GM11168 (cell line): ENCODE measurements at regions not wholly inside any gene's neighbourhood (a gene's known extent, or its start where the extent isn't known, plus 50 kb on each side); places are given as distances from the start of the nearest gene placed in this dataset.

Experiments
- in situ Hi-C: fragments of 300-500 bp; cut with MboI; formaldehyde crosslinking; loops from one replicate; pipeline ENCODE4 v1.12.0; 2022; ENCODE audit warnings: low sequenced_read_pairs; ENCODE audit not compliant: unreplicated experiment

DNA sequence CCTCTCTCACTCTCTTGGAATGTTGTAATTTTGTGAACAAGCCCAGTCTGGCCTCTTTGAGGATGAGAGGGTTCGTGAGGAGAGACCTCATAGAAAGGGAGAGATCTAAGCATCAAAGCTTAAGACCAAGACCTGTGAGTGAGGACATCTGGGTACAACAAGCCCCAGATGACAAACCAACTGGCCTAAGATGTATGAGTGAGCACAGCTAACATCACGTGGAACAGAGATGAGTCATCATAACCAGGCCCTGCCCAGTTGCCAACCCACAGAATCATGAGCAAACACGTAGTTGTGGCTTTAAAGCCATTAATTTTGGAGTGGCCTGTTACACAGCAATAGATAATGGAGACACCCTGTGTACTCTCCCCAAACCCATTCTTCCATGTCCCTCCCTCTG is 439.1 kb upstream of the KIF2A start:
- in situ Hi-C loops = no loop called here

GRCh38 chr5:61869333-61869732 is 436.7 kb upstream of the KIF2A start:
- in situ Hi-C loops = no loop called here

DNA sequence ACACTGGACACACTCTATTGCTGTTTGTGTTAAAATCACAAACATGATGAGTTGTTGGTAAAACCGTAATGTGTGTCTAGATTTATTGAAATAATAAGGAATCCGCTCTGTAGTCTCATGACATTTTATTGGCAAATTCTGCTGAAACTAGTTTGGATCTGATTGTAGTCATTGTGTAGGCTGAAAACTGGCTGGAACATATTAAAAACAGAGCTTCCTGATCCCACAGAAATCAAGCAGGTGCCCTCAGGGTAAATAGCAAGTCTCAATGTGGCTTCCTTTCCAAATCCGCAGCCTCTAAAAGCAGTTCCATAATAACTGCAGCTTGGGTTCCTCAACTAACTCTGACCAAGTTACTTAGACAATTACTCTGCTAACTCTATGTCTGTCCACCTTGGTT is 427.5 kb upstream of the KIF2A start:
- in situ Hi-C loops = no loop called here

DNA sequence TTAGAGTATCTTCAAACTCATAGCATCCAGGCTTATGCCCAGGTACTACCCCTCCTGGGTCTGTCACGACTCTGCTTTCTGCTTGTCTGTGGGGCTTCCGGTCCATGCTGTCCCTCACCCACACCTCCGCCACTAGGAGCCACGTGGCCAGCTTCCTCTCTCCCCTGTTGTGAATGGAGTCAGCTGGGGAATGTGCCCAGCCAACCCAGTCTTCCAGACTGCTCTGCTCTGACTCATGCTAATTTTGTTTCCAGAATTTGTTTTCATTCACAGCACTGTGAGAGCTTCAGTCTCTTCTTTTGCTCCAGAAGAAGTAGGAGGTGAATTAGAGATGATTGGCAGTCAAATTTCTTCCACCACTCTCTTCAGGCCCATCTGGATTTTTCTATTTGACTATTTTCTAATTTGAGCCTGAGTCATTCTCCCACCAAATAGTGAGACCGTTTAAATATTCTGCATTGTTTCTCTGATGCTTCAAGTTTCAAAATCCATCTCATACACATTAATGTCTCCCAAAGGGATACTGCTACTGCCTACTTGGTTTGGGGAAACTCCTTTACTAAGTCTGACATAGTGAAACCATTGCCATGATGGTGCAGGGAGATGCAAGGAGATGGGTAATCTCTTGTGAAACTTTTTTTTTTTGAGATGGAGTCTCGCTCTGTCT is 424.1 kb upstream of the KIF2A start:
- in situ Hi-C loops = no loop called here

- in situ Hi-C loops = no loop called here
Observed at GRCh38 chr5:61882901-61883500, 423.0 kb upstream of the KIF2A start.

DNA sequence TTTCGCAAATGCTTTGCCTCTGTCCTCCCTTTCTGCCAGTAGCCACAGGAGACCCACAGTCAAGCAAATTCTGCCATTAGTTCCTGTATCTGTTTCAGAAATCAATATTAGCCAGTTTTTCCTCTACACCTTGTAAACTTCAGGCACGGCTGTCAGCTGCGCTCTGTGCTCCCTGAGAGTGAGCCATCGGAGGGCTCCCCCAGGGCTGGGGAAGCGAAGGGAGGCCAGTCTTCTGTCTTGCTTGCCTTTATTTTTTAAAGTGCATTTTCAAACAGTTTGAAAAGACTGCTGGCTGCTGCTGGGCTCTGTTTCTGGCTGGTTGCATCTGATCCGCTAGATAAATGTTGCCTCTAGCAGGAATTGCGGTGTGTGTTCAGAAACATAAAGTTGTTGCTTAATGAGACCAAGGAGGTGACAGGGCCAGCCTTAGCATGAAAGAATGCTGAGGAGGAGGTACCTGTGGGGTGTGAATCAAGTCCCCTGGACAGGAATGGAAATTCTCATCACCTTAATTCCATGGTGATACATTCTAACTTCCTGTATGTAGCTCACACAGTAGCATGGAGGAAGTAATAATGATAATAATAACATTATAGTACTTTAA is 421.7 kb upstream of the KIF2A start:
- in situ Hi-C loops = no loop called here

DNA sequence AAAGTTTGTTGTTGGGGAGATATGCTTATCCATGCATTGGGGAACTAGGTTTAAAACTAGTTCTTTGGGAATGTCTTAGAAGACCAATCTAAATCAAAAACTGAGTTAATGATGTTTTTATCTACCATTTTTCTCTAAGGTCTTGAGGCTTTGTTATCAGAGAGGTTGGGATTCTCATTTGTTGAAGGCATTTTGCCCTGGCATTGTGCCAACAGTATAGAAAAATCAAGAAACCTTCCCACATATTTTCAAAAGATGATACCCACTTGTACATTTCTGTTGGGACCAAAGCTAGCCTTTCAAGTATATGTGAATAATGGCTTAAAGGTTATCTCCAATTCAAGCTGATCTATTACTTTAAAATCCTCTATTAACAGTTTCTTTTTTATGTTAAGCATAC is 419.8 kb upstream of the KIF2A start:
- in situ Hi-C loops = no loop called here

GRCh38 chr5:61887271-61887670 is 418.7 kb upstream of the KIF2A start:
- in situ Hi-C loops = no loop called here

DNA sequence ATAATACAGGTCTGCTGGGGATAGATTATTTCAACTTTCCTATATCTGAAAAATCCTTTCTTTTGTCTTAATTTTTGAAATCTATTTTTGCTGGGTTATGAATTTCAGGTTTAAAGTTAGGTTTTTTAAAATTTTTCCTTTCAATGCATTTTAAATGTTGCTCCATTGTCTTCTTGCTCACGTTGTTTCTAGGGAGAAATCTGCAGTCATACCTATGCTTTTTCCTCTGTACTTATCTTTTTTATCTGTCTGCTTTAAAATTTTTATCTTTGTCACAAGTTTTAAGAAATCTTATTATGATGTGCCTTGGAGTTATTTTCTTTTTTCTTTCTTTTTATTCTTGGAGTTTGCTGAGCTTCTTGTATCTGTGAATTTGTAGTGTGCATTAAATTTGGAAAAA is 412.0 kb upstream of the KIF2A start:
- in situ Hi-C loops = no loop called here

DNA sequence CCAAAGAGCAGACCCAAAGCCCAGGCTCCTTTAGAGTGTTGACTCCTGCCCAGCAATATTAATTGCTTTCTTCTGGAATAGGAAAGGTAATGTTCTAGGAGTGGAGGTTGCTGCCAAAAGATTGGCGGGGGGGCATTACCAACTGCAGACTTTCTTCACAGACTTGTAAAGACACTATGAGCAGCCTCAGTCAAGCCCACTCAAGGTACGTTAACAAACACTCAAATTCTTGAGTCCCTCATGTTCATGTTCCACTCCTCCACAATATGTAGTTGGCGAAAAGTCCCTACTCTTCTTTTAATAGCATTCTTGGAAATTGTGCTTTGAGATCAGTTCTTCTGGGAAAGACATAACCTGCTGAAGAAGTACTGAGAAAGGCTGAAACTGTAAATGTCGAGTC is 409.2 kb upstream of the KIF2A start:
- in situ Hi-C loops = no loop called here

DNA sequence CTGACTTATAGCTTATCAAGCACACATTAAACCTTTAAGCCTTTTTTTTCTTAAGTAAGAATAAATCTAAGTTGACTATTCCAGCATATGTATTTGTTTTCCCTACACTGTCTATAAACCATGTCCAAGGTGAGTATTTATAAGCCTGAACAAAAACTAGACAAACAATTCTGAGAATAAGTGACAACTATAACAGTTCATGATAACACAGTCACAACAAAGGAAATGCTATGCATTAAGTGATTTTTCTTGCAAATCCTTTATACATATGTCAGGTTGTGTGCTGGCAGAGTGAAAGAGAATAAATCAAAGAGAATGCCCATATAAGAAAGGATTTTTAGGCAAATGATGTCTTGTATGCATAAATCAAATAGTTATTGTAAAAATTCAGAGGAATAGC is 408.8 kb upstream of the KIF2A start:
- in situ Hi-C loops = no loop called here

GRCh38 chr5:61901997-61902396 is 404.0 kb upstream of the KIF2A start:
- in situ Hi-C loops = no loop called here

DNA sequence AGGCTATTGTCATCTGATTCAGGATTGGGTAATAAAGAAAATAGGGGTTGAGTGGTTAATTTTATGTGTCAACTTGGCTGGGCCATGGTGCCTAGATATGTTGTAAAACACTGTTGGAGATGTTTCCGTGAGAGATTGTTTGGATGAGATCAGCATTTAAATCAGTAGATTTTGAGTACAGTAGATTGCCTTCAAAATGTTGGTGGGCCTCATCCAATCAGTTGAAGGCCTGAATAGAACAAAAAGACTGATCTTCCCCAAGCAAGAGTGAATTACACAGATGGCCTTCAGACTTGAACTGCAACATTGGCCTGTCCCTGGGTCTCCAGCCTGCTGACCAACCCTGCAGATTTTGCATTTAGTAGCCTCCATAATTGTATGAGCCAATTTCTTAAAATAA is 401.3 kb upstream of the KIF2A start:
- in situ Hi-C loops = no loop called here

DNA sequence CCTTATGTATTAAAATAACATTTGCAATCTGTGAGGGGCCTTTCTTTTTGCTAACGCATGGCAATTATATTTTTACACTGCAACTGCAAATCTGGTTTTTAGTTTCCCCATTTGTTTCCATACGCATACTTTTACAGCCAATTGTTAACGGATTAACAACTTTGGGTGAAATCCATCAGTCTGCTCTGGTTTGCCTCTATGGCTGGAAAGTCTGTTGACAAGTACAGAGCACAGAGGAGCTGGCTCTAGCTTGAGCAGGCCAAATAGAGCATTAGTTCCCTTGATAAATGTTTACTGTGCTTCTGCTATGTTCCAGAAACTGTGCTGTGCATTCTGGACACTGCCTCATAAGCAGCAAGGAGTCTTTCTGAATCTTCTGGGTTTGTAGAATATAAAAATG is 400.4 kb upstream of the KIF2A start:
- in situ Hi-C loops = no loop called here

DNA sequence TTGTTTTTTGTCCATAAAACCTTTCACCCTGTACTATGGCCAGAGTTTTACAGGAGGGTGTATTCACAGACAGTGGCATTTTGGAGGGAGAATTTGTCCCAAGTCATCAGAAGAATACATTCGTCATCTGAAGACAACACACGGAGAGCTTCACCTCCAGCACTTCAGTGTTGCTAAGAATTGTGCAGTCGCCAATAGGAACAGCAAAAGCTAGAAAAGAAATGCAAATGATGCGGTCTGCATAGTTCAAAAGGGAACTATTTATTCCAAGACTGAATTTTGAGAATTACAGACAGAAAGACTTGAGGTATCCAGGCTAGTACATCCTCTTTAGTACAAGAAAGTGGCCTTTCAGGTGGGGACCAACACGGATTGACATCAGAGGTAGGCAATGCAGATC is 399.2 kb upstream of the KIF2A start:
- in situ Hi-C loops = no loop called here

DNA sequence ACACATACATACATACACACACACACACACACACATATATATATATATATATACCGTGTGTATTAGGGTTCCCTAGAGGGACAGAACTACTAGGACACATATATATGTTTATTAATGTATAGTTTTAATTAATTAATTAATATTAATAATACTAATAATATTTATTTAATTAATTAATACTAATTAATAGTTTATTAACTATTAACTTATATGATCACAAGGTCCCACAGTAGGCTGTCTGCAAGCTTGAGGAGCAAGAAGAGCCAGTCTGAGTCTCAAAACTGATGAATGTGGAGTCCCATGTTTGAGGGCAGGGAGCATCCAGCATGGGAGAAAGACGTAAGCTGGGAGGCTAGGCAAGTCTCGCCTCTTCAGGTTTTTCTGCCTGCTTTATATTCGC is 398.0 kb upstream of the KIF2A start:
- in situ Hi-C loops = no loop called here

- in situ Hi-C loops = no loop called here
Observed at GRCh38 chr5:61910771-61911170, 395.2 kb upstream of the KIF2A start.

- in situ Hi-C loops = no loop called here
Observed at GRCh38 chr5:61912559-61912958, 393.4 kb upstream of the KIF2A start.

DNA sequence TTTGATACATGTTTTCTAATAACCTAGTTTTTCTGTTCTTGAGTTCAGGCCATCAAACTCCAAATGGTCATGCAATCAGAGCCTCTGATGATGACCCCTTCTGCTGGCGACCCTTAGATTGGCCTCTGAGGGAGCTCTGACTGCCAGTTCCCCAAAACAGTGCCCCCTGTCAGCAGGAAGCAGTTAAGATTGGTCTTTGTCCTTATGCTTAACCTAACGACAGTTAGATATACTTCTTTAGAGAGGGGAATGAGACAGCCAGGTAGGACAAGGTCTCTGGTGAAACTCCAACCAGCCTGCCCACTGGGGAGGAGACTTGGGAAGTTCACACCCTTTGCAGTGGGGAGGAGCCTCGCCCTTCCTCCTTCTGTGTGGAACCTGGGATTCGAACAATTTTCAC is 390.4 kb upstream of the KIF2A start:
- in situ Hi-C loops = no loop called here

DNA sequence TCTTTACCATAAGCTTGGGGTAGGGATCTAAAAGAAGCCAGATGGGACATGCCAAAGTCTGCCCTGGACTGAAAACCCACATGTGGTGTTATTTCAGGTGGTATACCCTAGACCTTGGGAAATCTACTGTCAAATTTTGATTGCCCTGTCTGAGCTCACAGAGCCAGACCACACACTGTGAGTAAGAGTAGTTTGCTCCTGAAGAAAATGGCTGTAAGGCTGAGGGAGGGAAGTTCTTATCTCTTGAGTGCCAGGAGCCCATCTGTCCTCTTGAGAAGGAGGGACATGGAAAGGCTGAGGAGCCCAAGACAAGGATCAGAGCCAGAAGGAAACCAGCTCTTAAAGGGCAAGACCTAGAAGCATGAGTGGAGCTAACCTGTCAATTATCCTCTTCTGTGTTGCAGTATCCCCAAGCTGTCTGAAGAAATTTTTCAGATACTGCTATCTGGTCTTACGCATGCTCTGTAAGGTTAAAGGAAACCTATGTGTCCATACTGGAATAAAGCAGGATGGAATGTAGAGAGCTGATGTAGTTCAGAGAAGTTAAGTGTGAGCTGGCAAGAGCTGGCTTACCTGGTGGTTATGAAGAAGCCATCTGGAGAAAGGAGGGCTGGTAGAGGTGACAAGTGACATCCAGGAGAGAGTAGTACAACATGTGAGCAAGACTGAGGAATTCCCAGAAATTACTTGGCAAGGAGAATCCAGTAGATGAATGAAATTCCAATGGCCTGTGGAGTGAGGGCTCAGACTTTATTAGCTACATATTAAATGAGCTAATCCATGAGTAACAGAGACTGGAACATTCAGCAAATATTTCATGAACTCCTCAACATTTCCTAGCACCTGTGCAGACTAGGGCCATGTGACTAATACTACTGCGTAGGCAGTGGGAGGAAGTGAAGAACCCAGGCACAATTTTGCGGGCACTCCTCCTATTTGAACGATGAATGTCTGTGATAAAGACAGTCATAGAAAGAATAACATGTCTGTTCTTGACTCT is 389.1 kb upstream of the KIF2A start:
- in situ Hi-C loops = no loop called here

DNA sequence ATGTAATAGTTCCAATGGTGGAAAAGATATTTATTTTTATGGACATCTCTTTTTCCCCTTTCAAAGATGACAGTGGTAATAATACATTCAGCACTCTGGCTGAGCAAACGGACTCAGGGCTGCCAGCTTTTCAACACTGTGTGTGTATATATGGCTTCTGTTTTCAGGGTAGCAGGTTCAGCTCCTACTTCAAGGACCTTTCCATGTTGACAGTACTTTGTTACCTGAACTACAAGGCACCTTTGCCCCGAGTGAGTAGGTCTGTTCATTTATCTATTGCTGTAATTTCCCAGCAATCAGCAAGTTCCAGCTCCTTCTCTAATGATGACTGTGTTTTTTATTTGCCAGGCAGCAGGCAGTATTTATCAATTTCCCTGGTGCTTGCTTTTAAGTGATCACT is 387.4 kb upstream of the KIF2A start:
- in situ Hi-C loops = no loop called here
